ENCODE measurements at regions not wholly inside any gene's neighbourhood (a gene's known extent, or its start where the extent isn't known, plus 50 kb on each side); places are given as distances from the start of the nearest gene placed in this dataset.

DNA sequence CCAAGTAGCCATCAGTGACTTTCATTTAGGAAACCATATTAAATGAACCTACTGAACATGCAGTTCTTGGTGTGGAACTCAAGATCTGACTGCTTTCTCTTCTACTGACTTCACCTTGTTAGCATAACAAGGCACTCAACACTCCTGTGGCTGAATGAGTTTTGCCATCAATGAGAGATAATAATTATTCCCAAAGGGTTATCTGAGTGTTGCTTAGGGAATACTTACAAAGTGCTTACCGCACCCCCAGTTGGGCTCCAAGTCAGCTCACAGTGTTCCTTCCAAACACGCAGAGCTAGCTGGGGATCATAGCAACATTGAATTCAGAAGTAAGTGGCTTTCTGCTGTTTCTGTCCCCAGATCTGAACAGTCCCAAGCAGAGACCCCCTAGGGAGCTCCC lies 182.9 kb downstream of the SREK1 start:
- Histone ChIP-seq H2AFZ (ENCODE audit: low read length) (no peak overlapping the region), H2AK5ac (ENCODE audit: low read depth, low read length) (no peak overlapping the region), H2BK120ac (replicated peaks; ENCODE audit: low read depth, low read length) (no peak overlapping the region), H3K9me3 (ENCODE audit: insufficient read depth in 2 of 2, low read depth in 1 of 2, low read length in 1 of 2) (no peaks in the 10 kb centered on the region), H3K14ac (ENCODE audit: insufficient read length) (no peak overlapping the region), H2BK12ac (ENCODE audit: low read depth, low read length) (no peak overlapping the region), H3K56ac (replicated peaks; ENCODE audit: insufficient read length, low read depth, low read length) (no peak overlapping the region), H2BK5ac (ENCODE audit: low read depth, low read length) (no peak overlapping the region), H3K4me3 (ENCODE audit: extremely low read depth in 1 of 4, insufficient read depth in 2 of 4, low read depth in 3 of 4, low read length in 4 of 4) (no peak overlapping the region), H3K18ac (ENCODE audit: extremely low read depth, low read length) (no peak overlapping the region), H2BK15ac (ENCODE audit: low read length) (no peak overlapping the region), H3K79me2 (ENCODE audit: control insufficient read depth in 1 of 2, insufficient read depth in 2 of 2, low read length in 2 of 2) (no peaks in the 10 kb centered on the region), H2BK20ac (ENCODE audit: low read length) (no peak overlapping the region), H3K9ac (replicated peaks in 1 of 4; ENCODE audit: extremely low read depth in 1 of 4, low read depth in 3 of 4, low read length in 3 of 4) (no peak overlapping the region), H4K91ac (replicated peaks; ENCODE audit: insufficient read length, low read length) (no peak overlapping the region), H3K23me2 (ENCODE audit: low read depth, low read length) (no peaks in the 10 kb centered on the region; the same call in none of the 2 replicates), H4K5ac (ENCODE audit: insufficient read length, low read depth, low read length) (no peak overlapping the region), H3K27ac (ENCODE audit: low read depth, low read length) (no peak overlapping the region), H3K4me2 (ENCODE audit: insufficient read depth in 1 of 2, low read depth in 2 of 2, low read length in 2 of 2) (no peak overlapping the region), H3K79me1 (ENCODE audit: low read depth, low read length) (no peaks in the 10 kb centered on the region), H3K27me3 (replicated peaks in 1 of 4; ENCODE audit: control insufficient read depth in 3 of 4, extremely low read depth in 1 of 4, insufficient read depth in 3 of 4, low read length in 3 of 4) (no peaks in the 10 kb centered on the region), H3K23ac (ENCODE audit: insufficient read length) (no peak overlapping the region), H4K8ac (ENCODE audit: extremely low read depth, insufficient read depth, low read length) (no peak overlapping the region), H3K4ac (replicated peaks; ENCODE audit: insufficient read length, low read depth, low read length) (no peak overlapping the region), H3K4me1 (replicated peaks in 1 of 4; ENCODE audit: control insufficient read depth in 3 of 4, insufficient read depth in 4 of 4, low read length in 3 of 4) (no peaks in the 10 kb centered on the region), H3K36me3 (ENCODE audit: control insufficient read depth in 2 of 4, insufficient read depth in 4 of 4, low read length in 3 of 4) (no peaks in the 10 kb centered on the region), H4K20me1 (replicated peaks in 1 of 2; ENCODE audit: control insufficient read depth in 1 of 2, insufficient read depth in 2 of 2, low read length in 2 of 2) (no peaks in the 10 kb centered on the region)
- CTCF ChIA-PET (ENCODE audit: partially characterized antibody): interaction anchor here (1.1 to 3.8 kb wide), 4 partner anchors 9 to 21 kb away, joined by 4 to 14 read pairs (median 5); no protein-coding TSS in a partner anchor
- POLR2A ChIA-PET (ENCODE audit: partially characterized antibody): no interaction called here
- DNase-seq (ENCODE audit: low read depth in 1 of 2, low spot score in 2 of 2) (no peak), FAIRE-seq (no peak)
- no peak for TF ChIP-seq PHF8 (conservative IDR thresholded peaks at IDR 0.05; ENCODE audit: low read depth, low read length)
- no peak for TF ChIP-seq SP1 (IDR thresholded peaks at IDR 0.05; ENCODE audit: low read depth, low read length)
- TF ChIP-seq CBX5 (IDR thresholded peaks at IDR 0.05; ENCODE audit: low read depth, low read length): no peak
- TF ChIP-seq SP2 (IDR thresholded peaks at IDR 0.05; ENCODE audit: low read length): no peak
- WGBS, 2 experiments (ENCODE audit: extremely low coverage in 1 of 2, insufficient coverage in 1 of 2, insufficient read length in 1 of 2, insufficient replicate concordance in 2 of 2, low coverage in 1 of 2, low lambda C conversion rate in 2 of 2, missing lambda C conversion rate in 1 of 2): 91% methylated on average over 2 of the region's 2 CpGs; no CpG with 5 or more reads in 1 of the 2 experiments
